RWPE1 (cell line): ENCODE measurements at regions not wholly inside any gene's neighbourhood (a gene's known extent, or its start where the extent isn't known, plus 50 kb on each side); places are given as distances from the start of the nearest gene placed in this dataset.
A peak's percentile ranks its signal among the peaks of the same experiment; 100 is the strongest.

Experiments
- CTCF ChIA-PET: fragments of 350-600 bp; sonication (Branson Sonifier 250); formaldehyde crosslinking; extraction: SDS; loops from one replicate; lab custom pipeline; 2021; lab: Yijun Ruan, JAX
- POLR2A ChIA-PET: fragments of 400-600 bp; formaldehyde crosslinking; extraction: SDS; loops from one replicate; lab custom pipeline; 2020; ENCODE audit warnings: antibody characterized with exemption; ENCODE audit not compliant: low non-redundant PET; lab: Yijun Ruan, JAX
- DNase-seq: peaks from one replicate; pipeline ENCODE4 v3.0.0; 2012; ENCODE audit warnings: low spot score
- H3K27ac ChIP-seq: fragments of 450-650 bp; 2 replicates; pipeline ENCODE4 v1.5.1; 2017
- CTCF ChIP-seq: fragments of 450-650 bp; conservative IDR thresholded peaks from 2 replicates; pipeline ENCODE4 v1.5.1; 2017; ENCODE audit warnings: low read depth, mild to moderate bottlenecking

GRCh38 chr2:120785228-120785966, 49.7 kb downstream of the GLI2 start:
- CTCF ChIA-PET: interaction anchor here (0.7 kb wide), 1 partner anchor 49 kb away, joined by 5 read pairs; the partner anchor contains the start of gene GLI2
- TF ChIP-seq CTCF: no peak
- no peak for DNase-seq
- POLR2A ChIA-PET: no interaction called here
- peak overlapping the region; percentile 85 for H3K27ac ChIP-seq

GRCh38 chr2:120786038-120786960, 50.6 kb downstream of the GLI2 start:
- DNase-seq: no peak
- ChIA-PET CTCF (interaction anchor here (0.6 kb wide), 1 partner anchor 1032 kb away, joined by 4 read pairs; no protein-coding TSS in a partner anchor), POLR2A (no interaction called here)
- H3K27ac ChIP-seq: peak overlapping the region; percentile 85
- no peak for TF ChIP-seq CTCF

GRCh38 chr2:120787111-120787821, 51.6 kb downstream of the GLI2 start:
- H3K27ac ChIP-seq: 0 out of 2 replicates have a peak overlapping the region, but pooled peaks have one; percentile 2

GRCh38 chr2:120787822-120788700, 52.4 kb downstream of the GLI2 start:
- CTCF ChIA-PET: no interaction called here
- DNase-seq: no peak
- no peak for TF ChIP-seq CTCF
- POLR2A ChIA-PET: no interaction called here
- 0 out of 2 replicates have a peak overlapping the region, but pooled peaks have one; percentile 2 for H3K27ac ChIP-seq

More at GRCh38 chr2:120787111-120787821, 51.6 kb downstream of the GLI2 start:
- TF ChIP-seq CTCF: no peak
- ChIA-PET POLR2A (no interaction called here), CTCF (no interaction called here)
- DNase-seq: no peak

GRCh38 chr2:120791243-120791961, 55.7 kb downstream of the GLI2 start:
- no peak for TF ChIP-seq CTCF
- CTCF ChIA-PET: no interaction called here
- POLR2A ChIA-PET: no interaction called here
- no peak for DNase-seq
- H3K27ac ChIP-seq: peak overlapping the region; percentile 54
